ENCODE measurements at regions not wholly inside any gene's neighbourhood (a gene's known extent, or its start where the extent isn't known, plus 50 kb on each side); places are given as distances from the start of the nearest gene placed in this dataset.

DNA sequence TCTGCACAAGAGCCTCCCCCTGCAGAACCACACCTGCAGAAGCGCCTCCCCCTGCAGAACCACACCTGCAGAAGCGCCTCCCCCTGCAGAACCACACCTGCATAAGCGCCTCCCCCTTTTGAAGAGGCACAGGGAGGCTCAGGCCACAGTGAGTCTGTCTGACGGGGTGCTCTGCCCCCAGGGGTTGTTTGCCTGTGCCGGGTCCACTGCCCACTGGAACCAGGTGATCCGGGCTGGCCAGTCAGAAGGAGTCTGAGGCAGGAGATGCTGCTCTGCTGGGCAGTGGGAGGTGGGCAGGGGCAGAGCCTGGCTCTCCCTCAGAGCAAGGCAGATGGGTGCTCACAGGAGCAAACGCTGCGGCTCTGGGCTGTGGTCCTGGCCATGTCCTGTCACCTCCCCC, 60.8 kb upstream of the RNU6ATAC start:
- Histone ChIP-seq H3K9ac (ENCODE audit: low read length) (no peak overlapping the region), H3K4me2 (ENCODE audit: low read length) (no peak overlapping the region), H3K4me1 (ENCODE audit: low read length) (no peaks in the 10 kb centered on the region), H2AFZ (ENCODE audit: low read depth, low read length) (no peak overlapping the region), H4K20me1 (ENCODE audit: insufficient read depth, low read length) (no peaks in the 10 kb centered on the region), H3K27me3 (ENCODE audit: low read depth, low read length) (peaks cover 44% of the 10 kb centered on the region), H3K9me3 (ENCODE audit: insufficient read depth, low read length) (no peaks in the 10 kb centered on the region), H3K4me3 (ENCODE audit: low read length) (no peak overlapping the region), H3K36me3 (replicated peaks; ENCODE audit: low read depth, low read length) (no peaks in the 10 kb centered on the region), H3K79me2 (ENCODE audit: low read length) (no peaks in the 10 kb centered on the region), H3K27ac (ENCODE audit: low read length) (no peak overlapping the region)
- TF ChIP-seq, protein P1, sequence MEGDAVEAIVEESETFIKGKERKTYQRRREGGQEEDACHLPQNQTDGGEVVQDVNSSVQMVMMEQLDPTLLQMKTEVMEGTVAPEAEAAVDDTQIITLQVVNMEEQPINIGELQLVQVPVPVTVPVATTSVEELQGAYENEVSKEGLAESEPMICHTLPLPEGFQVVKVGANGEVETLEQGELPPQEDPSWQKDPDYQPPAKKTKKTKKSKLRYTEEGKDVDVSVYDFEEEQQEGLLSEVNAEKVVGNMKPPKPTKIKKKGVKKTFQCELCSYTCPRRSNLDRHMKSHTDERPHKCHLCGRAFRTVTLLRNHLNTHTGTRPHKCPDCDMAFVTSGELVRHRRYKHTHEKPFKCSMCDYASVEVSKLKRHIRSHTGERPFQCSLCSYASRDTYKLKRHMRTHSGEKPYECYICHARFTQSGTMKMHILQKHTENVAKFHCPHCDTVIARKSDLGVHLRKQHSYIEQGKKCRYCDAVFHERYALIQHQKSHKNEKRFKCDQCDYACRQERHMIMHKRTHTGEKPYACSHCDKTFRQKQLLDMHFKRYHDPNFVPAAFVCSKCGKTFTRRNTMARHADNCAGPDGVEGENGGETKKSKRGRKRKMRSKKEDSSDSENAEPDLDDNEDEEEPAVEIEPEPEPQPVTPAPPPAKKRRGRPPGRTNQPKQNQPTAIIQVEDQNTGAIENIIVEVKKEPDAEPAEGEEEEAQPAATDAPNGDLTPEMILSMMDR (IDR thresholded peaks at IDR 0.05; ENCODE audit: low read depth, low read length): no peak
- no peak for TF ChIP-seq EZH2phosphoT487 (IDR thresholded peaks at IDR 0.05; ENCODE audit: low read depth)

DNA sequence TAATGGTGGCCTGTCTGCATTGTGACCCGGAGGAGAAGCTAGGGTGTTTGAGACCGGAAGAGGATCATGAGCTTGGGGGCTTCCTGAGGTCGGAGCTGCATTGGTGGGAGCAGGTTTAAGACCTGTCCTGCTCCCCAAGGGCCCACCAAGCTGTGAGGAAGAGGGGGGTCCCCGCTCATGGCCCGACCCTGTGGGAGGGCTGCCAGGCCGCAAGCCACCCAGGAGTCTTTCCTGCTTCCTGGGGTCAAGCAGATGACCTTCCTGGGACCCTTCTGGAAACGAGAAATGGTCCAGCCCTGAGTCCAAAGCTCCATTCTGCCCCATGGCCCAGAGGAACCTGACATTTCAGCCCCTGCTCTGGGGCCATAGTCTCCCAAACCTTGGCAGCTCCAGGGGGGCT, 61.5 kb upstream of the RNU6ATAC start:
- Histone ChIP-seq H3K9ac (ENCODE audit: low read length) (no peak overlapping the region), H3K9me3 (ENCODE audit: insufficient read depth, low read length) (no peaks in the 10 kb centered on the region), H3K4me2 (ENCODE audit: low read length) (no peak overlapping the region), H3K79me2 (ENCODE audit: low read length) (no peaks in the 10 kb centered on the region), H3K27me3 (ENCODE audit: low read depth, low read length) (peaks cover 44% of the 10 kb centered on the region), H3K27ac (ENCODE audit: low read length) (no peak overlapping the region), H3K4me3 (ENCODE audit: low read length) (no peak overlapping the region), H3K4me1 (ENCODE audit: low read length) (no peaks in the 10 kb centered on the region), H2AFZ (ENCODE audit: low read depth, low read length) (no peak overlapping the region), H3K36me3 (replicated peaks; ENCODE audit: low read depth, low read length) (no peaks in the 10 kb centered on the region), H4K20me1 (ENCODE audit: insufficient read depth, low read length) (no peaks in the 10 kb centered on the region)
- TF ChIP-seq, protein P1 (IDR thresholded peaks at IDR 0.05; ENCODE audit: low read depth, low read length): no peak
- TF ChIP-seq EZH2phosphoT487 (IDR thresholded peaks at IDR 0.05; ENCODE audit: low read depth): no peak

DNA sequence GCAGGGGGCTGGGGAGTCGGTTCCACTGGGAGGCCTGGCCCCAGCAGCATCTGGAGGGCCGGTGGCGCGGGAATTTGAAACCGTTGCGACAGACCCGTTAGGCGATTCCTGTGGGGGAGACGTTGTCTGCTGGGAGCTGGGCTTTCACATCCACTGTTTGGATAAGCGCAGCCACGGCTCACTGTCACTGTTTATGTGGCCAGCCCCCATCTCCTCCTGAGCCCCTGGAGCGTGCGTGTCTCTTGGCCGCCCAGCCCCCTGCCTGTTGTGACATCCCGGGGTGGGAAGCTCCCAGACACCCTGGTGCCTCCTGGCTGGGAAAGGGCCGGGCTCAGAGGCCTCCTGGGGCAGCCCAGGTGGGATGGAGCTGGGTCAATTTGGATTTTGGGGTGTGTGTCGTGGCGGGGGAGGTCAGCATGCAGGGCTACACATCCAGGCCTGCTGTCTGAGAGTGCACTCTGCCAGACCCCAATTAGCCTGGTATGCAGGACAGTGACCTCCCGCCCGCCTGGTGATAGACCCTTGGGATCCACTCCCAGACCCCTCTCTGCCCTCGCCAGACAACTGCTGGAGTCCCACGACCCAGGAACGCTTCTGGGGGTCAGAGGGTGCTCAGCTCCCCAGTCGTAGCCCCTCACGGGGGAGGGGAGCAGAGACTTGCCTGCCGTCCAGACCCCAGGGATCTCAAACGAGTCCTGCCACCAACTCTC, 62.0 kb upstream of the RNU6ATAC start:
- no peak overlapping the region for H3K9ac ChIP-seq (ENCODE audit: low read length)

More for the DNA sequence above, 62.0 kb upstream of the RNU6ATAC start:
- peaks cover 44% of the 10 kb centered on the region for H3K27me3 ChIP-seq (ENCODE audit: low read depth, low read length)
- TF ChIP-seq, protein P1 (IDR thresholded peaks at IDR 0.05; ENCODE audit: low read depth, low read length): no peak
- no peak for TF ChIP-seq EZH2phosphoT487 (IDR thresholded peaks at IDR 0.05; ENCODE audit: low read depth)
- no peaks in the 10 kb centered on the region for H4K20me1 ChIP-seq (ENCODE audit: insufficient read depth, low read length)
- no peaks in the 10 kb centered on the region for H3K79me2 ChIP-seq (ENCODE audit: low read length)
- no peak overlapping the region for H3K4me3 ChIP-seq (ENCODE audit: low read length)
- H3K4me2 ChIP-seq (ENCODE audit: low read length): no peak overlapping the region
- no peaks in the 10 kb centered on the region for H3K36me3 ChIP-seq (replicated peaks; ENCODE audit: low read depth, low read length)
- no peaks in the 10 kb centered on the region for H3K9me3 ChIP-seq (ENCODE audit: insufficient read depth, low read length)
- no peaks in the 10 kb centered on the region for H3K4me1 ChIP-seq (ENCODE audit: low read length)
- H3K27ac ChIP-seq (ENCODE audit: low read length): no peak overlapping the region
- H2AFZ ChIP-seq (ENCODE audit: low read depth, low read length): no peak overlapping the region
